Activated T-helper 2 cell treated with anti-CD3 and anti-CD28 coated beads, Interferon-gamma antibody, Interleukin-2, Interleukin-4, amounts not matched to agents 10 μg/mL and 5 μg/mL and 100 μg/mL, durations not matched to agents 14 hours and 24 hours and 36 hours (primary cell): ENCODE measurements at regions not wholly inside any gene's neighbourhood (a gene's known extent, or its start where the extent isn't known, plus 50 kb on each side); places are given as distances from the start of the nearest gene placed in this dataset.
A peak's percentile ranks its signal among the peaks of the same experiment; 100 is the strongest.
"Not testable (repeated sequence)": the region's sequence is repeated elsewhere in the genome, so short reads cannot be mapped to it uniquely, and the experiment has no call there.

ENCODE experiments used
- DNase-seq: peaks from one replicate; pipeline ENCODE4 v3.0.0; 2021; ENCODE audit warnings: low spot score
- H3K27ac Mint-ChIP-seq: one replicate; pipeline ENCODE4 v1.8.0; 2021; ENCODE audit warnings: mixed read lengths
- H3K27me3 Mint-ChIP-seq: one replicate; pipeline ENCODE4 v1.8.0; 2021; ENCODE audit warnings: low read depth, mixed read lengths
- H3K36me3 Mint-ChIP-seq: one replicate; pipeline ENCODE4 v1.8.0; 2021; ENCODE audit warnings: low read depth, mixed read lengths
- H3K4me1 Mint-ChIP-seq: one replicate; pipeline ENCODE4 v1.8.0; 2021; ENCODE audit warnings: low read depth, mixed read lengths
- H3K4me3 Mint-ChIP-seq: one replicate; pipeline ENCODE4 v1.8.0; 2021; ENCODE audit warnings: low read depth, mild to moderate bottlenecking, moderate library complexity, mixed read lengths
- H3K9me3 Mint-ChIP-seq: one replicate; pipeline ENCODE4 v1.8.0; 2021; ENCODE audit warnings: mixed read lengths
- intact Hi-C: fragments of 100-400 bp; cut with micrococcal nuclease; formaldehyde crosslinking; loops from one replicate; pipeline ENCODE4 v1.15.1; 2023

DNA sequence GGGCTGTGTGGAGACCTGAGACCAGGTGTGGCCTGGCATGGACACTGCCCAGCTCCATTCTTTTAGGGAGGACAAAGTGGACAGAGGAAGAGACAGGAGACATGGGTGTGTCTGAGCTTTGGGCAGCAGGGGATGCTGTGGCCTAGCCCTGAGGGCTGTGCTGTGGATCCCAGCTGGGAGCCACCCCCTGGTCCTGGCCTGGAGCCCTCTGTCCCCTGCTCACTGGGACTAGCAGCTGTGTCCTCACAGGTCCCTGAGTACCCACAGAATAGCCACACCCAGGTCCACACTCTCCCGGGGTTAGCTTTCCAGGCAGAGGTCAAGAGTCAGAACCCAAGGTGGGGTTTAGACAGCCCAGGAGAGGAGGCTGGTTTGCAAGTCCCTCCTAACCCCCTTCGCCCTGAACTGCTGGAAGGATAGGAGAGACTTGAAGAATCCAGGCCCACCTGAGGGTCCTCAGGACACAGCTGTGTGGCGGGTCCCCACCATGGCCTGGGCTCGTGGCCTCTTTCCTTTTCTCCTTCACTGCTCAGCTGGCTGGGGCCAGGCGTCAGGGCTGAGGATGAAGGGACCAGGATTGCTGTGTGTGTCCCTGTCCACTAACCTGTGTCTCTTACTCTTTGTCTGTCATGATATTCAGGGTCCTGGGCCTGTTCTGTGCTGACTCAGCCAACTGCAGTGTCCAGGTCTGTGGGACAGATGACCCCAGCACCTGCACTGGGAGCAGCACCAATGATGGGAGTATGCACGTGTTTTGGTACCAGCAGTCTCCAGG, 78.5 kb upstream of the VPREB1 start:
- peaks cover 12% of the 10 kb centered on the region for H3K27me3 Mint-ChIP-seq
- H3K27ac Mint-ChIP-seq: no peak overlapping the region
- H3K4me3 Mint-ChIP-seq: no peak overlapping the region
- H3K36me3 Mint-ChIP-seq: no peaks in the 10 kb centered on the region
- no peaks in the 10 kb centered on the region for H3K9me3 Mint-ChIP-seq
- peaks cover 4% of the 10 kb centered on the region for H3K4me1 Mint-ChIP-seq
- intact Hi-C loops: no loop called here
- DNase-seq: no peak

DNA sequence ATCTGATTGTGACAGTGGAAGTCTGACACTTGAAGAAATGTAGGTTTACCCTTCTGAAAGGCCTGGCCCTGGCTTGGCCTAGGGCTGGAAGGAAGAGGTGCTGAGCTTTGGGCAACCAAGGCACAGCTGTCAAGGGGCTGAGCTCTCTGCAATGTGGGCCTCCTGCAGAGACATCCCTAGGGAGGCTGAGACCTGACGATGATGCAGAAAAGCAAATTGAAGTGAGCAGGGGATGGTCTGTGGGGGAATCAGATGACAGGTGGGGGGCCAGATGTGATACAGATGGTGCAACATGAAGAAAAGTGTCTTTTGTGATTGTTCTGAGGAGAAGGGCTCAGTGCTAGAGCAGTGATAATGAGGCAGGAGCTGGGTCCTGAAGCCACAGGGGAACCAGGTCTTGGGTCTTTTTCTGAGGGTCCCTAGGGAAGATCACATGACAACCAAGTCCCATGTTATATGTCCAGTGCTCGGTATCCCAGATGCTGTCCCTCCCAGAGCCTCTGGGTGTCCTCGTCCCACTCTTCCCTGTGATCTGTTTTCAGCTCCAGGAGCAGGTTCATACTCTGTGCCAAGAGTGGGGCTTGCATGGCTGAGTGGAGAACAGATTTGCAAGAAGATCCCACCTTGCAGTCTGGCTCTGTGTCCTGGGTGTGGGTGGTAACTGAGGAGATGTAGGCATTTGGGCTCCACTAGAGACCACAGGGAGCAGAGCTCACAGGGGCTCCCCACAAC, 79.9 kb upstream of the VPREB1 start:
- H3K4me3 Mint-ChIP-seq: no peak overlapping the region
- intact Hi-C loops: no loop called here
- no peak for DNase-seq
- no peaks in the 10 kb centered on the region for H3K9me3 Mint-ChIP-seq
- peaks cover 4% of the 10 kb centered on the region for H3K4me1 Mint-ChIP-seq
- no peaks in the 10 kb centered on the region for H3K36me3 Mint-ChIP-seq
- H3K27me3 Mint-ChIP-seq: peaks cover 13% of the 10 kb centered on the region
- no peak overlapping the region for H3K27ac Mint-ChIP-seq

DNA sequence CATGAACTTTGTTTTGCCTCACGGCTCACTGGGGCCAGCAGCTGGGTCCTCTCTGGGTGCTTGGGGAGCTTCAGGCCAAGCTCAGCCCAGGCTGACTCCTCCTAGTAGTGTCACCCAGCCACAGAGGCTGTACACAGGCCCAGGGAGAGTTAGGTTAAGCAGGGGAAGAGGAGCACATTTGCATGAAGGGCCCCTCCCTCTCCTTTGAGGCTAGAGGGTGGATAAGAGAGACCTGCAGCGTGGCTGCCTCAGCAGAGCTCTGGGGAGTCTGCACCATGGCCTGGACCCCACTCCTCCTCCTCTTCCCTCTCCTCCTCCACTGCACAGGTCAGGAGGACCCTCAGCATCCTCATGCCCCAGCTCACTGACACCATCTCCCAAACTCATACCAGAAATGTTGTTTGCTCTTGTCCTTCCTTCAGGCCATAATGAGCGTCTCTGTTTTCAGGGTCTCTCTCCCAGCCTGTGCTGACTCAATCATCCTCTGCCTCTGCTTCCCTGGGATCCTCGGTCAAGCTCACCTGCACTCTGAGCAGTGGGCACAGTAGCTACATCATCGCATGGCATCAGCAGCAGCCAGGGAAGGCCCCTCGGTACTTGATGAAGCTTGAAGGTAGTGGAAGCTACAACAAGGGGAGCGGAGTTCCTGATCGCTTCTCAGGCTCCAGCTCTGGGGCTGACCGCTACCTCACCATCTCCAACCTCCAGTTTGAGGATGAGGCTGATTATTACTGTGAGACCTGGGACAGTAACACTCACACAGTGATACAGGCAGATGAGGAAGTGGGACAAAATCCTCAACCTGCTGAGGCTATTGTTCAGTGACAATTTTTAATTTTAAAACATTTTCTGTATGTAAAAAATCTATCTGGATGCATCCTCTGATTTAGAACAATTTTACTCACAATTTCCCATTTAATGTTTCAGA, 82.4 kb upstream of the VPREB1 start:
- Mint-ChIP-seq H3K27ac (no peak overlapping the region), H3K36me3 (no peaks in the 10 kb centered on the region), H3K4me3 (no peak overlapping the region), H3K9me3 (no peaks in the 10 kb centered on the region), H3K27me3 (peaks cover 12% of the 10 kb centered on the region), H3K4me1 (no peaks in the 10 kb centered on the region)
- DNase-seq: no peak
- intact Hi-C loops: no loop called here

DNA sequence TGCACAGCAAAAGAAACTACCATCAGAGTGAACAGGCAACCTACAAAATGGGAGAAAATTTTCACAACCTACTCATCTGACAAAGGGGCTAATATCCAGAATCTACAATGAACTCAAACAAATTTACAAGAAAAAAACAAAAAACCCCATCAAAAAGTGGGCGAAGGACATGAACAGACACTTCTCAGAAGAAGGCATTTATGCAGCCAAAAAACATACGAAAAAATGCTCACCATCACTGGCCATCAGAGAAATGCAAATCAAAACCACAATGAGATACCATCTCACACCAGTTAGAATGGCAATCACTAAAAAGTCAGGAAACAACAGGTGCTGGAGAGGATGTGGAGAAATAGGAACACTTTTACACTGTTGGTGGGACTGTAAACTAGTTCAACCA, 83.8 kb upstream of the VPREB1 start:
- intact Hi-C loops: not testable (repeated sequence)

DNA sequence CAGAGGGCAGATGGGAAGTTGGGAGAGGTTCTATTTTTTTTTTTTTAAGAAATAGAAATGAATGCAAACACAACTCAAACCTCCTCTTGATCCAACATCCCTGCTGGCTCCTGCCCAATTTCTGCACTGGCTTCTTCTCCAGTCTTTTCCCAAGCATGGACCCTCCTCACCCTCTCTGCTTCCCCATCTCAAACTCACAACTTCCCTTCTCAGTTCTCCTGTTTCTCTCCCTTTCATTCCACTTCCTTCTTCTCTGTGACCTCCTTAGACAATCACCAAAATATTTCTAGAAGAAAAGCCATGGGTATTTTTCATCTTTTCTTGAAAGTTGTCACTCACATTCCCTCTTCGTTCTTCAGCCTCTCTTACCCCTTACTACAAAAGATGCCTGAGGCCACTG, 85.2 kb upstream of the VPREB1 start:
- intact Hi-C loops: loop anchor here (5.0 kb wide), 1 partner anchor 97 kb away; no protein-coding TSS in a partner anchor
- DNase-seq: no peak
- no peaks in the 10 kb centered on the region for H3K9me3 Mint-ChIP-seq

More for the DNA sequence above, 83.8 kb upstream of the VPREB1 start:
- H3K36me3 Mint-ChIP-seq, H3K27ac Mint-ChIP-seq, H3K4me3 Mint-ChIP-seq, H3K9me3 Mint-ChIP-seq, DNase-seq, H3K4me1 Mint-ChIP-seq: not testable (repeated sequence)
- peaks cover 12% of the 10 kb centered on the region for H3K27me3 Mint-ChIP-seq

DNA sequence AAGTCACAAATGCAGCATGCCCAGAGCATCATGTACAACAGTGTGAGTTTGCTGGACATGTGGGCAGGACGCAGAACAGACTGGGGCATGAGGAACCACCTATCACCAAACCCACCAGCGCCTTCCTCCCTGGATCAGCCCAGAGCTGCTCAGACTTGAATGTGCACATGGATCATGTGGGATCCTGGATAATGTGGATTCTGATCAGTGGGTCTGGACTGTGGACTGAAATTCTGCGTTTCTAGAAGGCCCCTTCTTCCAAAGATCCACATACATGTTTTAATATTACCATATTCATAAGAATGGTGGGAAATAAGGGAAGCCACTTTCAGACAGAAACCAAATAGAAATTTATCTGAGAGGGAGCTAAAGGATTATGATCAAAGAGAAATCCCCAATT, 85.6 kb upstream of the VPREB1 start:
- DNase-seq: no peak
- Mint-ChIP-seq H3K27me3 (peaks cover 6% of the 10 kb centered on the region), H3K4me1 (peaks cover 4% of the 10 kb centered on the region), H3K4me3 (no peak overlapping the region), H3K36me3 (no peaks in the 10 kb centered on the region), H3K9me3 (no peaks in the 10 kb centered on the region), H3K27ac (no peak overlapping the region)
- intact Hi-C loops: loop anchor here (5.0 kb wide), 1 partner anchor 97 kb away; no protein-coding TSS in a partner anchor

More for the DNA sequence above, 85.2 kb upstream of the VPREB1 start:
- peaks cover 4% of the 10 kb centered on the region for H3K4me1 Mint-ChIP-seq
- H3K4me3 Mint-ChIP-seq: no peak overlapping the region
- peaks cover 9% of the 10 kb centered on the region for H3K27me3 Mint-ChIP-seq
- no peaks in the 10 kb centered on the region for H3K36me3 Mint-ChIP-seq
- no peak overlapping the region for H3K27ac Mint-ChIP-seq

DNA sequence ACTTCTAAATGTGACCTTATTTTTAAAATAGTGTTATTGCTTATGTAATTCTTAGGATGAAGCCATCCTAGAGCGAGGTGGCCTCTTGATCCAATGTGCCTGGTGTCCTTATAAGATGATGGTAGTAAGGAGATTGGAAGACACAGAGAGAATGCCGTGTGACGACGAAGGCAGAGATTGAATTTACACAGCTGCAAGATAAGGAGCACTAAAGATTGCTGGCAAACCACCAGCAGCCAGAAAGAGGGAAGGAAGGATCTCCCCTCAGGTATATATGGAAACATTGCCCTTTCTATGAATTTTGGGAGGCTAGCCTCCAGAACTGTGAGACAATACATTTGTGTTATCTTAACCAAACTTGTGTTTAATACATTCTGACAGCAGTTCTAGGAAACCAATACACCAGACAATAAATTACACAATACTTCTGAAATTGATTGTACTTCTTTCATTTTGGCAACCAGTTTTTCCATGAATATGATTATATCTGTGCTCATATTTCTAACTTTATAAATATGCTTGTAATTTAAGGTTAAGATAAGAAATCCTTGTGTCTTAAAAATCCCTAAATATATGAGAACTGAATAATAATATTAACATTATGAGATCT, 86.3 kb upstream of the VPREB1 start:
- DNase-seq: no peak
- peaks cover 6% of the 10 kb centered on the region for H3K27me3 Mint-ChIP-seq
- H3K9me3 Mint-ChIP-seq: no peaks in the 10 kb centered on the region
- peaks cover 4% of the 10 kb centered on the region for H3K4me1 Mint-ChIP-seq
- no peaks in the 10 kb centered on the region for H3K36me3 Mint-ChIP-seq
- intact Hi-C loops: loop anchor here (5.0 kb wide), 1 partner anchor 96 kb away; no protein-coding TSS in a partner anchor
- H3K4me3 Mint-ChIP-seq: no peak overlapping the region
- no peak overlapping the region for H3K27ac Mint-ChIP-seq

DNA sequence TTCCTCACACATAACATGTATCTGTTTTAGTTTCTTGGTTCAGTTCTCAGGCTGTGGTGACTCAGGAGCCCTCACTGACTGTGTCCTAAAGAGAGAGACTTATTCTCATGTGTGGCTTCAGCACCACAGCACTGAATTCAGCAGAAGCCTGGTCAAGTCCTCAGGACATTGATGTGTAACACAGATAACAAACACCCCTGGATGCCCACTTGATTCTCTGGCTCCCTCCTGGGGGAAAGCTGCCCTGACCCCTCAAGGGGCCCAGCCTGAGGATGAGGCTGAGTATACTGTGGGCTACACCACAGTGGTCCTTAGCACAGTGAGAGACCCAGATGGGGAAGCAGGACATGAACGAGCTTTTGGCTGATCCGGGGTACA, 87.2 kb upstream of the VPREB1 start:
- H3K9me3 Mint-ChIP-seq: no peaks in the 10 kb centered on the region
- H3K4me3 Mint-ChIP-seq: no peak overlapping the region
- no peaks in the 10 kb centered on the region for H3K36me3 Mint-ChIP-seq
- DNase-seq: no peak
- intact Hi-C loops: loop anchor here (5.0 kb wide), 1 partner anchor 95 kb away; no protein-coding TSS in a partner anchor
- H3K4me1 Mint-ChIP-seq: peaks cover 4% of the 10 kb centered on the region
- H3K27me3 Mint-ChIP-seq: peaks cover 4% of the 10 kb centered on the region
- no peak overlapping the region for H3K27ac Mint-ChIP-seq

DNA sequence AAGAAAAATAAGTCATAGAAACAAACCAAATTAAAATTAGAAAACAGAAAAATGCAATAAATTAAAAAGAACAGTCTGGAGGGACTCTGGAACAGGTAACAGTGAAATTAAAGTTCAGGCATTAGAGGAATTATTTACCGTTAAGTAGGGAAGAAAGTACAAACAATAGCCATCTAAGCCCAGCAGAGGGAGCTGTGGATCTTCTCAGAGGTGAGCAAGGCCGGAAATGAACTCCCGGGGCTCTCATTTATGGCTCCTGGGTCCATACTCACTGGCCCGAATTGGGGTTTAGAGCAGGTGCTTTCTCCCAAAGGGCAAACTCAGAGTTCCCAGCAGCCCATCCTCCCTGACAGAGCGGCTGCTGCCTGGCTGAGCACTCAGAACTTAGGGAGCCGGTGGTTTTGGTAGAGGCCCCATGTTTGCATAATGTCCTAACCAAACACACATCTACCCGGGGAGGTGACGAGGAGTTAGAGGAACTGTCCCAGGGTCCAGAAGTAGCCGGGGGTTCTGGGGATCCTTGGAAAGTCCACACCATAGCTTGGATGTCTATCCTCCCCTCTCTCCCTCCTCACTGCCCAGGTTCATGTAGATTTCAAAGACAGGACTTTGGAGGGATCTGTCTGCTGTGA, 87.8 kb upstream of the VPREB1 start:
- no peaks in the 10 kb centered on the region for H3K36me3 Mint-ChIP-seq
- peak; percentile 49 for DNase-seq
- H3K4me3 Mint-ChIP-seq: no peak overlapping the region
- no peaks in the 10 kb centered on the region for H3K9me3 Mint-ChIP-seq
- peak overlapping the region; percentile 8 for H3K27ac Mint-ChIP-seq
- H3K27me3 Mint-ChIP-seq: peaks cover 9% of the 10 kb centered on the region
- peaks cover 4% of the 10 kb centered on the region for H3K4me1 Mint-ChIP-seq
- intact Hi-C loops: loop anchor here (5.0 kb wide), 1 partner anchor 95 kb away; no protein-coding TSS in a partner anchor

DNA sequence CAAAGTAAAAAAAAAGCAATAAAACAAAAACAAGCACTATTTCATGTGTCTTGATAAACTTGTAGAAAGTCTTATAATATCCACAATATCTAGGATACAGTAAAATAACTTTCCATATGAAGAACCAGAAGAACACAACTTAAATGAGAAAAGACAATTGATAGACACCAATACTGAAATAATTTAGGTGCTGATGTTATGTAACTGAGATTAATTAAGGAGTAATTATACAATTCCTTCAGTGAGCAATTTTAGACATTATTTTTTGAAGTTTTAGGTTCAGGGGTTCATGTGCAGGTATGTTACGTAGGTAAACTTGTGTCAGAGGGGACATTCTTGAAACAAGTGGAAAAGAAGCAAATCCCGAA, 88.3 kb upstream of the VPREB1 start:
- H3K9me3 Mint-ChIP-seq: no peaks in the 10 kb centered on the region
- H3K4me3 Mint-ChIP-seq: no peak overlapping the region

DNA sequence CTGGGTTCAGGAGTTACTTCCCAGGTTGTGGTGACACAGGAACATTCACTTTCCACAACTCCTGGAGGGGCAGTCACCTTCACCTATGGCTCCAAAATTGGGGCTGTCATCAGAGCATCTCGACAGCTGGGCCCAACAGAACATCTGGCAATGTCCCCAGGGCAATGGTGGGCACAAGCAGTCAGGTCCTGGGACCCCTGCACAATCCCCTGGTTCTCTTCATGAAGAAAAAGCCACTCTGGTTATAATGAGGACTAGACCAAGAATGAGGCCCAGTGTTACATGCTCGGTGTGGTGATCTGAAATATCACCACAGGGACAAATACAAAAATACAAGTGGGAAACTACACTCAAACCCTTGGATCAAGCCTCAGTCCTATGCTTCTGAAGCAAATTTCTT, 89.0 kb upstream of the VPREB1 start:
- H3K4me3 Mint-ChIP-seq: no peak overlapping the region
- H3K27me3 Mint-ChIP-seq: peaks cover 17% of the 10 kb centered on the region
- H3K36me3 Mint-ChIP-seq: no peaks in the 10 kb centered on the region
- intact Hi-C loops: loop anchor here (5.0 kb wide), 1 partner anchor 93 kb away; no protein-coding TSS in a partner anchor
- peaks cover 4% of the 10 kb centered on the region for H3K4me1 Mint-ChIP-seq
- H3K9me3 Mint-ChIP-seq: no peaks in the 10 kb centered on the region
- DNase-seq: no peak
- no peak overlapping the region for H3K27ac Mint-ChIP-seq

More for the DNA sequence above, 88.3 kb upstream of the VPREB1 start:
- H3K36me3 Mint-ChIP-seq: no peaks in the 10 kb centered on the region
- no peak for DNase-seq
- H3K27ac Mint-ChIP-seq: no peak overlapping the region
- H3K4me1 Mint-ChIP-seq: peaks cover 4% of the 10 kb centered on the region
- H3K27me3 Mint-ChIP-seq: peaks cover 14% of the 10 kb centered on the region
- intact Hi-C loops: loop anchor here (5.0 kb wide), 1 partner anchor 94 kb away; no protein-coding TSS in a partner anchor

DNA sequence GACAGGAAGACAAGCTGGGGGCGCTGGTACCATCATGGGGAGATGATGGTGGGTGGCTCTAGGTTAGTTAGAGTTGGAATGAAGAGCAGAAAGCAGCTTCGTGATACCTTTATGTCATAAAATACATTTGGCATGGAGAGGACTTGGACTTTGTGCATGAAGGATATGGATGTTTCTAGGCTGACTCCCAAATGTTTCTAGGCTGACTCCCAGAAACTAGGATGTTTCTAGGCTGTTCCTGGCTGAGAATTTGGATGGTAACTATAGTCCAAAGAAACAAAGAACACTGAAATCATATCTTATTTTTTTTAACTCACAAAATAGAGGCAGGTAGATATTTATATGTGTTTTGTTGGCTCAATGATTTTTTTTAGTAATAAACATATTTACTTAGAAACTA, 89.4 kb upstream of the VPREB1 start:
- H3K27ac Mint-ChIP-seq: no peak overlapping the region
- peaks cover 4% of the 10 kb centered on the region for H3K4me1 Mint-ChIP-seq
- H3K9me3 Mint-ChIP-seq: no peaks in the 10 kb centered on the region
- H3K4me3 Mint-ChIP-seq: no peak overlapping the region
- H3K36me3 Mint-ChIP-seq: no peaks in the 10 kb centered on the region
- DNase-seq: no peak
- intact Hi-C loops: loop anchor here (5.0 kb wide), 1 partner anchor 93 kb away; no protein-coding TSS in a partner anchor
- peaks cover 22% of the 10 kb centered on the region for H3K27me3 Mint-ChIP-seq
